GM19372 (cell line): ENCODE measurements at regions not wholly inside any gene's neighbourhood (a gene's known extent, or its start where the extent isn't known, plus 50 kb on each side); places are given as distances from the start of the nearest gene placed in this dataset.
"Not testable (repeated sequence)": the region's sequence is repeated elsewhere in the genome, so short reads cannot be mapped to it uniquely, and the experiment has no call there.

ENCODE experiments used
- ATAC-seq: cut with Tn5 transposase; IDR thresholded peaks from one replicate; pipeline ENCODE4 v1.9.1; 2021; ENCODE audit warnings: mild to moderate bottlenecking, low read depth, moderate library complexity; ENCODE audit not compliant: unreplicated experiment

GRCh38 chr9:82423700-82424099, 435.1 kb downstream of the SPATA31D1 start:
- ATAC-seq, result no peak

GRCh38 chr9:82424599-82425120, 436.1 kb downstream of the SPATA31D1 start:
- ATAC-seq, result no peak

GRCh38 chr9:82431121-82431520, 442.5 kb downstream of the SPATA31D1 start:
- no peak for ATAC-seq

- ATAC-seq, result not testable (repeated sequence)
Measured at GRCh38 chr9:82433290-82433931, 444.8 kb downstream of the SPATA31D1 start.

- no peak for ATAC-seq
Measured at GRCh38 chr9:82436475-82436874, 447.9 kb downstream of the SPATA31D1 start.

GRCh38 chr9:82437183-82437582, 448.6 kb downstream of the SPATA31D1 start:
- not testable (repeated sequence) for ATAC-seq

GRCh38 chr9:82438581-82438980, 450.0 kb downstream of the SPATA31D1 start:
- no peak for ATAC-seq

- no peak for ATAC-seq
Measured at GRCh38 chr9:82443312-82443711, 454.7 kb downstream of the SPATA31D1 start.

GRCh38 chr9:82445556-82445955, 457.0 kb downstream of the SPATA31D1 start:
- no peak for ATAC-seq

- ATAC-seq, result no peak
Measured at GRCh38 chr9:82447343-82447742, 458.8 kb downstream of the SPATA31D1 start.

GRCh38 chr9:82449986-82450385, 461.4 kb downstream of the SPATA31D1 start:
- ATAC-seq, result no peak

- ATAC-seq, result no peak
Measured at GRCh38 chr9:82454509-82455190, 466.1 kb downstream of the SPATA31D1 start.

- ATAC-seq, result no peak
Measured at GRCh38 chr9:82456642-82457041, 468.1 kb downstream of the SPATA31D1 start.

GRCh38 chr9:82457298-82457697, 468.7 kb downstream of the SPATA31D1 start:
- ATAC-seq, result no peak

GRCh38 chr9:82457891-82458290, 469.3 kb downstream of the SPATA31D1 start:
- no peak for ATAC-seq

- no peak for ATAC-seq
Measured at GRCh38 chr9:82458296-82458695, 469.7 kb downstream of the SPATA31D1 start.

- no peak for ATAC-seq
Measured at GRCh38 chr9:82466616-82467260, 478.2 kb downstream of the SPATA31D1 start.

- ATAC-seq, result no peak
Measured at GRCh38 chr9:82467436-82467835, 478.9 kb downstream of the SPATA31D1 start.

- no peak for ATAC-seq
Measured at GRCh38 chr9:82474235-82474634, 485.7 kb downstream of the SPATA31D1 start.

GRCh38 chr9:82475584-82476301, 487.2 kb downstream of the SPATA31D1 start:
- ATAC-seq, result no peak

- no peak for ATAC-seq
Measured at GRCh38 chr9:82480921-82481320, 492.3 kb downstream of the SPATA31D1 start.
